Activated CD4-positive, alpha-beta T cell treated with anti-CD3 and anti-CD28 coated beads for 36 hours (primary cell): ENCODE measurements at regions not wholly inside any gene's neighbourhood (a gene's known extent, or its start where the extent isn't known, plus 50 kb on each side); places are given as distances from the start of the nearest gene placed in this dataset.

Experiments
- ATAC-seq: fragments of 200-7000 bp; cut with Tn5 transposase; one replicate; pipeline ENCODE4 v1.10.0; 2021; ENCODE audit warnings: mild to moderate bottlenecking, moderate library complexity
- CTCF ChIA-PET: fragments of 350-600 bp; sonication (Branson Sonifier 250); formaldehyde crosslinking; loops from one replicate; lab custom pipeline; 2021; ENCODE audit warnings: antibody characterized with exemption; lab: Charles Lee
- POLR2A ChIA-PET: fragments of 350-600 bp; sonication (Branson Sonifier 250); formaldehyde crosslinking; loops from one replicate; lab custom pipeline; 2021; ENCODE audit warnings: antibody characterized with exemption, inconsistent platforms; lab: Charles Lee
- DNase-seq: peaks from one replicate; pipeline ENCODE4 v3.0.0-alpha.2; 2020
- H3K27ac Mint-ChIP-seq: one replicate; pipeline ENCODE4 v1.8.0; 2021; ENCODE audit warnings: mixed read lengths
- H3K27me3 Mint-ChIP-seq: one replicate; pipeline ENCODE4 v1.8.0; 2021; ENCODE audit warnings: mixed read lengths
- H3K36me3 Mint-ChIP-seq: one replicate; pipeline ENCODE4 v1.8.0; 2021; ENCODE audit warnings: low read depth, mixed read lengths
- H3K4me1 Mint-ChIP-seq: one replicate; pipeline ENCODE4 v1.8.0; 2021; ENCODE audit warnings: mixed read lengths
- H3K4me3 Mint-ChIP-seq: one replicate; pipeline ENCODE4 v1.8.0; 2021; ENCODE audit warnings: mild to moderate bottlenecking, moderate library complexity, mixed read lengths
- H3K9me3 Mint-ChIP-seq: one replicate; pipeline ENCODE4 v1.8.0; 2021; ENCODE audit warnings: low read depth, mixed read lengths
- intact Hi-C, 2 experiments: fragments of 100-400 bp; cut with DNase I in 1 of 2; cut with micrococcal nuclease in 1 of 2; formaldehyde crosslinking; loops; one replicate each; pipeline versions ENCODE4 v1.14.2 to v1.15.1; 2022 to 2024; cut with DNase I, micrococcal nuclease

- intact Hi-C loops, result no loop called here
- no peaks in the 10 kb centered on the region for H3K9me3 Mint-ChIP-seq
- no peaks in the 10 kb centered on the region for H3K36me3 Mint-ChIP-seq
- H3K27me3 Mint-ChIP-seq, result no peaks in the 10 kb centered on the region
- no peaks in the 10 kb centered on the region for H3K4me1 Mint-ChIP-seq
- H3K4me3 Mint-ChIP-seq, result no peak overlapping the region
- DNase-seq (no peak), ATAC-seq (no peak)
- POLR2A ChIA-PET, result interaction anchor here (0.6 kb wide), 1 partner anchor 229 kb away, joined by 3 read pairs; no protein-coding TSS in a partner anchor
- H3K27ac Mint-ChIP-seq, result no peak overlapping the region
- CTCF ChIA-PET, result no interaction called here
These were observed 113.4 kb downstream of the PJA1 start for GRCh38 chrX:69051901-69052300.

GRCh38 chrX:69050051-69050765, 115.0 kb downstream of the PJA1 start:
- ChIA-PET POLR2A (no interaction called here), CTCF (no interaction called here)
- no peaks in the 10 kb centered on the region for H3K9me3 Mint-ChIP-seq
- ATAC-seq (no peak), DNase-seq (no peak)
- H3K27ac Mint-ChIP-seq, result no peak overlapping the region
- no peaks in the 10 kb centered on the region for H3K4me1 Mint-ChIP-seq
- H3K36me3 Mint-ChIP-seq, result no peaks in the 10 kb centered on the region
- no peaks in the 10 kb centered on the region for H3K27me3 Mint-ChIP-seq
- H3K4me3 Mint-ChIP-seq, result no peak overlapping the region
- intact Hi-C loops, result no loop called here

- intact Hi-C loops, result no loop called here
- CTCF ChIA-PET, result no interaction called here
These were observed 118.2 kb downstream of the PJA1 start for GRCh38 chrX:69046996-69047490.

GRCh38 chrX:69045616-69046345, 119.5 kb downstream of the PJA1 start:
- POLR2A ChIA-PET, result no interaction called here
- H3K27ac Mint-ChIP-seq, result no peak overlapping the region
- H3K9me3 Mint-ChIP-seq, result no peaks in the 10 kb centered on the region
- H3K36me3 Mint-ChIP-seq, result no peaks in the 10 kb centered on the region
- no peaks in the 10 kb centered on the region for H3K4me1 Mint-ChIP-seq
- intact Hi-C loops, result no loop called here
- H3K27me3 Mint-ChIP-seq, result no peaks in the 10 kb centered on the region
- H3K4me3 Mint-ChIP-seq, result no peak overlapping the region
- ATAC-seq, result no peak
- no peak for DNase-seq
- CTCF ChIA-PET, result no interaction called here

More at GRCh38 chrX:69046996-69047490, 118.2 kb downstream of the PJA1 start:
- no peak overlapping the region for H3K27ac Mint-ChIP-seq
- H3K9me3 Mint-ChIP-seq, result no peaks in the 10 kb centered on the region
- ATAC-seq (no peak), DNase-seq (no peak)
- H3K27me3 Mint-ChIP-seq, result no peaks in the 10 kb centered on the region
- H3K4me1 Mint-ChIP-seq, result no peaks in the 10 kb centered on the region
- POLR2A ChIA-PET, result no interaction called here
- no peak overlapping the region for H3K4me3 Mint-ChIP-seq
- H3K36me3 Mint-ChIP-seq, result no peaks in the 10 kb centered on the region

- no peak for ATAC-seq
- no peak overlapping the region for H3K27ac Mint-ChIP-seq
- intact Hi-C loops, result no loop called here
- no peaks in the 10 kb centered on the region for H3K36me3 Mint-ChIP-seq
- H3K9me3 Mint-ChIP-seq, result no peaks in the 10 kb centered on the region
- H3K4me3 Mint-ChIP-seq, result no peak overlapping the region
- DNase-seq, result no peak
- H3K27me3 Mint-ChIP-seq, result no peaks in the 10 kb centered on the region
- ChIA-PET POLR2A (no interaction called here), CTCF (no interaction called here)
- H3K4me1 Mint-ChIP-seq, result no peaks in the 10 kb centered on the region
These were observed 126.4 kb downstream of the PJA1 start for GRCh38 chrX:69038816-69039215.

GRCh38 chrX:69038188-69038587, 127.1 kb downstream of the PJA1 start:
- no peak overlapping the region for H3K27ac Mint-ChIP-seq
- no peak for DNase-seq
- H3K4me1 Mint-ChIP-seq, result no peaks in the 10 kb centered on the region
- H3K4me3 Mint-ChIP-seq, result no peak overlapping the region
- ATAC-seq, result no peak
- intact Hi-C loops, result no loop called here
- ChIA-PET POLR2A (no interaction called here), CTCF (no interaction called here)
- no peaks in the 10 kb centered on the region for H3K9me3 Mint-ChIP-seq
- no peaks in the 10 kb centered on the region for H3K27me3 Mint-ChIP-seq
- H3K36me3 Mint-ChIP-seq, result no peaks in the 10 kb centered on the region

GRCh38 chrX:69037786-69038185, 127.5 kb downstream of the PJA1 start:
- DNase-seq (no peak), ATAC-seq (no peak)
- Mint-ChIP-seq H3K4me1 (no peaks in the 10 kb centered on the region), H3K9me3 (no peaks in the 10 kb centered on the region), H3K27ac (no peak overlapping the region), H3K27me3 (no peaks in the 10 kb centered on the region), H3K4me3 (no peak overlapping the region), H3K36me3 (no peaks in the 10 kb centered on the region)
- CTCF ChIA-PET, result no interaction called here
- POLR2A ChIA-PET, result no interaction called here
- intact Hi-C loops, result no loop called here

GRCh38 chrX:69036674-69037573, 128.3 kb downstream of the PJA1 start:
- H3K27me3 Mint-ChIP-seq, result no peaks in the 10 kb centered on the region
- CTCF ChIA-PET, result no interaction called here
- ATAC-seq (no peak), DNase-seq (no peak)
- H3K36me3 Mint-ChIP-seq, result no peaks in the 10 kb centered on the region
- no peaks in the 10 kb centered on the region for H3K9me3 Mint-ChIP-seq
- no peak overlapping the region for H3K27ac Mint-ChIP-seq
- no peaks in the 10 kb centered on the region for H3K4me1 Mint-ChIP-seq
- POLR2A ChIA-PET, result no interaction called here
- intact Hi-C loops, result no loop called here
- no peak overlapping the region for H3K4me3 Mint-ChIP-seq

- DNase-seq, result no peak
- no peak overlapping the region for H3K27ac Mint-ChIP-seq
- ChIA-PET POLR2A (no interaction called here), CTCF (no interaction called here)
- H3K4me1 Mint-ChIP-seq, result no peaks in the 10 kb centered on the region
- intact Hi-C loops, result no loop called here
- H3K27me3 Mint-ChIP-seq, result no peaks in the 10 kb centered on the region
- no peak overlapping the region for H3K4me3 Mint-ChIP-seq
- no peaks in the 10 kb centered on the region for H3K9me3 Mint-ChIP-seq
- no peaks in the 10 kb centered on the region for H3K36me3 Mint-ChIP-seq
- ATAC-seq, result no peak
These were observed 130.8 kb downstream of the PJA1 start for GRCh38 chrX:69034451-69034850.

- POLR2A ChIA-PET, result no interaction called here
- Mint-ChIP-seq H3K27me3 (no peaks in the 10 kb centered on the region), H3K4me1 (no peaks in the 10 kb centered on the region), H3K27ac (no peak overlapping the region), H3K9me3 (no peaks in the 10 kb centered on the region), H3K36me3 (no peaks in the 10 kb centered on the region), H3K4me3 (no peak overlapping the region)
- CTCF ChIA-PET, result no interaction called here
- intact Hi-C loops, result no loop called here
- DNase-seq, result no peak
- no peak for ATAC-seq
These were observed 131.3 kb downstream of the PJA1 start for GRCh38 chrX:69033936-69034335.

- Mint-ChIP-seq H3K4me1 (no peaks in the 10 kb centered on the region), H3K36me3 (no peaks in the 10 kb centered on the region), H3K27me3 (no peaks in the 10 kb centered on the region), H3K27ac (no peak overlapping the region), H3K9me3 (no peaks in the 10 kb centered on the region), H3K4me3 (no peak overlapping the region)
- no peak for ATAC-seq
- intact Hi-C loops, result no loop called here
- ChIA-PET POLR2A (no interaction called here), CTCF (no interaction called here)
- DNase-seq, result no peak
These were observed 132.7 kb downstream of the PJA1 start for GRCh38 chrX:69032601-69033000.
